ENCODE measurements at regions not wholly inside any gene's neighbourhood (a gene's known extent, or its start where the extent isn't known, plus 50 kb on each side); places are given as distances from the start of the nearest gene placed in this dataset.

DNA sequence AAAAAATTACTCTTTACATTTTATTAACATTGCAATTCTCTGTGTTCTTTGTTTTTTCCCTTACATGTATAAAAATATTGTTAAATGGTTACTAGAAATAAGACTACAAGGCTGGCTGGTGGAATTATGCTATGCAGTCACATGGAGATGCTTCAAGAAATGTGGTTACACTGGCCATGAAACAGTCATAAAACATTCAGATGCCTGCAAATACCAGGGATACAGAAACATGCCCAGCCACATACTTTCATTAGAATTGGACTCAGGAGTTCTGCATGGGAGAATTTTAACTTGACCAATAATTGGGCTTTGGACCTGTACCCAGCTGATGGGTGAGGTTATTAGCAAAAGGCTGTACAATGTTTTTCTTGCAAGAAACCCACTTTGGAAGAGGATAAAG, 1407.7 kb upstream of the SLC10A2 start:
- Histone ChIP-seq H3K27me3 (no peaks in the 10 kb centered on the region), H3K36me3 (no peaks in the 10 kb centered on the region), H3K9me3 (peaks cover 0 to 2% (median 0%) of the 10 kb centered on the region in 4 donors), H3K4me3 (no peak overlapping the region), H3K4me1 (no peaks in the 10 kb centered on the region), H3K27ac (replicated peaks in 1 of 4) (no peak overlapping the region)
- intact Hi-C loops (cut with DNase I): no loop called here
- no peak for TF ChIP-seq EP300 (IDR thresholded peaks at IDR 0.05)
- TF ChIP-seq POLR2AphosphoS5 (IDR thresholded peaks at IDR 0.05): no peak
- TF ChIP-seq POLR2A (IDR thresholded peaks at IDR 0.05; ENCODE audit: low read depth): no peak
- TF ChIP-seq CTCF (IDR thresholded peaks at IDR 0.05): no peak
- no peak for DNase-seq (ENCODE audit: extremely low spot score)

DNA sequence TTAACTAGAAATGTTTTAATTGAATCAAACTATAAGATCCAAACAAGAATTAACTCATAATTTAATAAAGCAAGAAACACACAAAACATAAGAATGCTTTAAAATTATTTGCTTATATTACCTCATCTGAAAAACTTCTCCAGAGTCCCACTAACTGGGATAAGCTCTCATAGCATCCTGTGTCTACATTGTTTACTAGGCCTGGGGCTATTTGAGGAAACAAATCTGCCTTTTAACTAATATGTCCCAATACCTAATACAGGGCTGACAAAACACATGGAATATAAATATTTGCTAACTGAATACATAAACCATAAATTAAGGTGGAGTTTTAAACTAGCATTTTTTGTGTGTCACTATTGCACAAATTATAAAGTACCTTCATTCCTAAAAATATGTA, 1399.8 kb upstream of the SLC10A2 start:
- no peak overlapping the region for H3K27ac ChIP-seq (replicated peaks in 1 of 4)
- no peak overlapping the region for H3K4me3 ChIP-seq
- no peaks in the 10 kb centered on the region for H3K27me3 ChIP-seq
- no peaks in the 10 kb centered on the region for H3K36me3 ChIP-seq
- intact Hi-C loops (cut with DNase I): no loop called here
- no peaks in the 10 kb centered on the region for H3K4me1 ChIP-seq
- TF ChIP-seq CTCF (IDR thresholded peaks at IDR 0.05) (no peak), EP300 (IDR thresholded peaks at IDR 0.05) (no peak)
- DNase-seq (ENCODE audit: extremely low spot score): no peak
- H3K9me3 ChIP-seq: no peaks in the 10 kb centered on the region

- intact Hi-C loops (cut with DNase I): no loop called here
Observed at GRCh38 chr13:104461049-104461448, 1394.8 kb upstream of the SLC10A2 start.

DNA sequence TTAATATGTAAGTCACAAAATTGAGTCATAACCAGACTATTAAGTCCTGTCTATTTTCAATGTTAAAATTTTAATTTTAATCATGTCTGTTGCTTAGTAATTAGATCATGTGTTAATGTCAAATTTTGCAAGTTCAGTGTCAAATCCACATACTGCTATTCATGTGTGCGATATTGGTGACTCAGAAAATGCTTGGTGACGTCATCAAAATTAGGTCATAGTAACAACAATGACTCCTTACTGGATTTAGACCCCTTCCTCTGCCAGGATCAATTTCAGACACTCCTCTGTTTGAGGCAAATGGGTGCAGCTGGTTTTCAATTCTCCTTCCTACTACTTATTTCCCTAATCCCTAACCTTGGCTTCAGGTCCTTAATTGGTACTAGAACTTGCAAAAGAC, 1394.3 kb upstream of the SLC10A2 start:
- WGBS: 86% methylated on average over 2 of the region's 2 CpGs
- Histone ChIP-seq H3K9me3 (no peaks in the 10 kb centered on the region), H3K27me3 (no peaks in the 10 kb centered on the region), H3K27ac (replicated peaks in 1 of 4) (no peak overlapping the region), H3K4me1 (no peaks in the 10 kb centered on the region), H3K36me3 (no peaks in the 10 kb centered on the region), H3K4me3 (no peak overlapping the region)
- intact Hi-C loops (cut with DNase I): no loop called here
- DNase-seq (ENCODE audit: extremely low spot score): no peak
- TF ChIP-seq POLR2AphosphoS5 (IDR thresholded peaks at IDR 0.05): no peak
- TF ChIP-seq POLR2A (IDR thresholded peaks at IDR 0.05; ENCODE audit: low read depth): no peak
- no peak for TF ChIP-seq EP300 (IDR thresholded peaks at IDR 0.05)
- no peak for TF ChIP-seq CTCF (IDR thresholded peaks at IDR 0.05)

More at GRCh38 chr13:104461049-104461448, 1394.8 kb upstream of the SLC10A2 start:
- H3K4me1 ChIP-seq: no peaks in the 10 kb centered on the region
- H3K4me3 ChIP-seq: no peak overlapping the region
- no peak for TF ChIP-seq POLR2AphosphoS5 (IDR thresholded peaks at IDR 0.05)
- no peak for TF ChIP-seq POLR2A (IDR thresholded peaks at IDR 0.05; ENCODE audit: low read depth)
- TF ChIP-seq CTCF (IDR thresholded peaks at IDR 0.05): no peak
- no peak for TF ChIP-seq EP300 (IDR thresholded peaks at IDR 0.05)
- no peaks in the 10 kb centered on the region for H3K36me3 ChIP-seq
- no peaks in the 10 kb centered on the region for H3K27me3 ChIP-seq
- 79% methylated on average over 4 of the region's 4 CpGs for whole genome bisulfite sequencing
- DNase-seq (ENCODE audit: extremely low spot score): no peak
- H3K27ac ChIP-seq (replicated peaks in 1 of 4): no peak overlapping the region
- H3K9me3 ChIP-seq: no peaks in the 10 kb centered on the region

DNA sequence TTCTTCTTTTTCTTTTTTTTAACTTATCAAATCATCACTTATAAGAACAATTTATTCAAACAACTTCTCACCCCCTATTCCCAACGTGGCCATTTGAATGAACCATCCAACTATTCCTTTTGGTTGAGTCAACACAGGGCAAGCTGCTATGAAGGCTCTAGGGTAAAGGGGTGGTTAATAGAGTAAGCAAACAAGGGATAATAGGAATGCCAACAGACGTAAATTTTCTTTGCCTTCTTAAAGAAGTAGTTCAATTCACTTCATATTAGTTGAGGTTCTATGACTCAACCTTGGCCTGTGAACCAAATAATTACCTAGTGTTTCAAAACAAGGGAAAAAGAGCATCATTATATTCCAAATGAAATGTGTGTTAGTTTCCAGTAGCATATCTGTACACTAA, 1383.8 kb upstream of the SLC10A2 start:
- Histone ChIP-seq H3K36me3 (no peaks in the 10 kb centered on the region), H3K4me1 (no peaks in the 10 kb centered on the region), H3K27me3 (no peaks in the 10 kb centered on the region), H3K9me3 (no peaks in the 10 kb centered on the region), H3K27ac (replicated peaks in 1 of 4) (no peak overlapping the region), H3K4me3 (no peak overlapping the region)
- intact Hi-C loops (cut with DNase I): no loop called here
- no peak for DNase-seq (ENCODE audit: extremely low spot score)
- TF ChIP-seq CTCF (IDR thresholded peaks at IDR 0.05) (no peak), POLR2A (IDR thresholded peaks at IDR 0.05; ENCODE audit: low read depth) (no peak), POLR2AphosphoS5 (IDR thresholded peaks at IDR 0.05) (no peak), EP300 (IDR thresholded peaks at IDR 0.05) (no peak)
- 52% methylated on average over 2 of the region's 2 CpGs for WGBS

Measured in esophagus muscularis mucosa (tissue), 4 donors.